ENCODE measurements at regions not wholly inside any gene's neighbourhood (a gene's known extent, or its start where the extent isn't known, plus 50 kb on each side); places are given as distances from the start of the nearest gene placed in this dataset.

DNA sequence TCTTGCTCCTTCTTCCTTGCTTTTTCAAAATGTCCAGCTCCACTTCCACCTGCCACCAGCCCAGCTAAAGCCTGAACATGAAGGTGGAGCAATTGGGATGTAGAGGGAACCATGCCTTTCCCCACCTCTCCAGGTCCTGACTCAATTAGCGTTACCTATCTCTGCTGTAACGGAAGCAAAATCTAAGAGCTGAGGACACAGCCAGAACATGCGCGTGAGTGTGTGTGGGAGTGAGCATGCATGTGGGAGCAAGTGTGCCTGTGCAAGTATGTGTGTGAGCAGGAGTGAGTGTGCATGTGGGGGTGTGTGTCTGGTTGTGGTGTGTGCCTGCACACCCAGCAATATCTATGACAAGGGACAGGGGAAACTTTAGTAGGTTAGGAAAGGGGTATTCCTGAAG is 364.5 kb downstream of the MID1IP1 start:
- H3K36me3 ChIP-seq (ENCODE audit: insufficient read depth, insufficient read length, low read length) = no peaks in the 10 kb centered on the region
- no peak for DNase-seq (ENCODE audit: low read depth, low spot score)

DNA sequence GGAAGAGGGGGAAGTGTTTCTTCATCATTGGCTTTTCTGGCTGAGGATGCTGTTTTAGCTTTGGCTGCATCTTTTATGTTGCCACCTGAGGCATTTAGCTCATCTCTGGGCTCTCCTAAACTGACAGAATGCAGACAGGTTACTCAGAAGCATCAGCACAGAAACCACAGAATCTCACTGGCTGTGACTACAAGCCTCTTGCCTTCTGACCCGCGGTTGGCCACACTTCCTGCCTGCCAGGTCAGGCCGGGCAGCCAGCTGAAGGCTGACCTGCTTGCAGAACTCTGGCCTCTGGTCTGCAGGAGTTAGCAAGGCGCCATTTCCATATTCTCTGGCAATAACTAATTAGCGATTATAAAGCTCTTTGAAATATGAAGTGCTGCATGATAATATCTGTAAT is 366.5 kb downstream of the MID1IP1 start:
- Histone ChIP-seq H3K4me1 (ENCODE audit: insufficient read depth, insufficient read length) (peaks cover 7% of the 10 kb centered on the region), H3K9ac (ENCODE audit: insufficient read length, low read depth) (no peak overlapping the region), H3K9me3 (ENCODE audit: insufficient read depth, low read length) (no peaks in the 10 kb centered on the region), H3K27me3 (ENCODE audit: insufficient read depth, insufficient read length) (peaks cover 2% of the 10 kb centered on the region), H3K4me3 (ENCODE audit: insufficient read length, low read depth) (no peak overlapping the region), H3K36me3 (ENCODE audit: insufficient read depth, insufficient read length, low read length) (no peaks in the 10 kb centered on the region)
- TF ChIP-seq ZNF274 (IDR thresholded peaks at IDR 0.05; ENCODE audit: low read depth, low read length) = no peak
- no peak for DNase-seq (ENCODE audit: low read depth, low spot score)

More for the DNA sequence above, 364.5 kb downstream of the MID1IP1 start:
- Histone ChIP-seq H3K4me1 (ENCODE audit: insufficient read depth, insufficient read length) (peaks cover 7% of the 10 kb centered on the region), H3K9me3 (ENCODE audit: insufficient read depth, low read length) (no peaks in the 10 kb centered on the region), H3K9ac (ENCODE audit: insufficient read length, low read depth) (no peak overlapping the region), H3K27me3 (ENCODE audit: insufficient read depth, insufficient read length) (peaks cover 2% of the 10 kb centered on the region), H3K4me3 (ENCODE audit: insufficient read length, low read depth) (no peak overlapping the region)
- TF ChIP-seq YY1 (IDR thresholded peaks at IDR 0.05; ENCODE audit: insufficient read depth, insufficient read length) = no peak

DNA sequence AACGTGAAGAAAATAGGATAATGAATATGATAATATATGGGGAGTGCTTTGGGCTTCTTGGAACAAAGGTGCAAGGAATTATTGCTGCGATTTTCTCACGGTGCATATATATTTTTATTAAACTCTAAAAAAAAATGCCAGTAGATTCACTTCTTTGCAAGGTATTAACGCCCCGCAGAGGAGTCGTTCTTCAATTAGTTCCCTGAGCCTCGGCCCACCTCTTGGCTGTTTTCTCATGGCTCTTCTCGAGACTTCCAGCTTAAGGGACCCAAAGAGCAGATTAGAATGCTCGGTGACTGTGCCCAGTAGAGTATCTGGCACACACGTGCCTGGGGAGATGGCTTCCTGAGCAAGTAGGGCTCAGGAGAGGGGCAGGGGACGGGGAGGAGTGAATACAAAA is 367.4 kb downstream of the MID1IP1 start:
- Histone ChIP-seq H3K4me3 (ENCODE audit: insufficient read length, low read depth) (no peak overlapping the region), H3K27me3 (ENCODE audit: insufficient read depth, insufficient read length) (no peaks in the 10 kb centered on the region), H3K36me3 (ENCODE audit: insufficient read depth, insufficient read length, low read length) (no peaks in the 10 kb centered on the region), H3K9me3 (ENCODE audit: insufficient read depth, low read length) (no peaks in the 10 kb centered on the region), H3K9ac (ENCODE audit: insufficient read length, low read depth) (no peak overlapping the region), H3K4me1 (ENCODE audit: insufficient read depth, insufficient read length) (peaks cover 7% of the 10 kb centered on the region)
- TF ChIP-seq ZNF274 (IDR thresholded peaks at IDR 0.05; ENCODE audit: low read depth, low read length) (no peak), YY1 (IDR thresholded peaks at IDR 0.05; ENCODE audit: insufficient read depth, insufficient read length) (no peak)
- no peak for DNase-seq (ENCODE audit: low read depth, low spot score)

DNA sequence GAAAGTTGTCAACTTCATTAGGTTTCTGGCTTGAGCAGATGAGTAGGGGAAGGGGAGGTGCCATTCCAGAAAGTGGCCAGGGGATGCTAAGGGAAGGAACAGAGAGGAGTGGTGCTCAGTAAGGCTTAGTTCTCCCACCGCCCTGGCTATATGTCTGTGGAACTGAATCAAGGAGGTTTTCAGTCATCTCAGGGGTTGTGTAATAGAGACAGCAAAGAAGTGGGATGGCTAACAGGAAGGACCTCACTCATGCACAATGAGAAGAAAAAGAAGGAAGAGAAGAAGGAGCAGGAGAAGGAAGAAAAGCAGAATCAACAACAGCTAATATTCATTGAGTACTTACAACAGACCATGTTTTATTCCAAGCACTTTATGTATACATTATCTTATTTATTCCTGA is 368.7 kb downstream of the MID1IP1 start:
- TF ChIP-seq ZNF274 (IDR thresholded peaks at IDR 0.05; ENCODE audit: low read depth, low read length) (no peak), SUZ12 (IDR thresholded peaks at IDR 0.05; ENCODE audit: extremely low read depth, insufficient read depth, insufficient read length) (no peak), YY1 (IDR thresholded peaks at IDR 0.05; ENCODE audit: insufficient read depth, insufficient read length) (no peak)
- Histone ChIP-seq H3K36me3 (ENCODE audit: insufficient read depth, insufficient read length, low read length) (no peaks in the 10 kb centered on the region), H3K4me1 (ENCODE audit: insufficient read depth, insufficient read length) (peaks cover 7% of the 10 kb centered on the region), H3K4me3 (ENCODE audit: insufficient read length, low read depth) (no peak overlapping the region), H3K27me3 (ENCODE audit: insufficient read depth, insufficient read length) (no peaks in the 10 kb centered on the region), H3K9ac (ENCODE audit: insufficient read length, low read depth) (no peak overlapping the region), H3K9me3 (ENCODE audit: insufficient read depth, low read length) (no peaks in the 10 kb centered on the region)
- no peak for DNase-seq (ENCODE audit: low read depth, low spot score)

DNA sequence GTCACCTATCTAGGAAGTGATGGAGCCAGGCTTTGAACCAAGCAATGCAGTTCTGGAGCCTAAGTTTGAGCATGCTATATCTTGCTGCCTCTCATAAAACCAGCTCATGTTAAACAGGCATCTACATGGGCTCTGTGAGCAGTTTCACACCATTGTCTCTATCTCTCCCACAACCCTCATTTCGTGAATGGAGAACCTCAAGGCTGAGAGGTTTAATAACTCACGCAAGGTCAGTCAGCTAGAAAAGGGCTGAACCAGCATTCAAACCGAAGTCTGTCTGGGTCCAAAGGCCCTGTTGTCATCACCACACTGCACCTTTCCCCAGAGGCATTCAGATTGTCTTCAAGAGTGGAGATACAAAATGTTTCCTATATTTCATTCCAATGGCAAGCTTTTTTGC is 369.2 kb downstream of the MID1IP1 start:
- Histone ChIP-seq H3K36me3 (ENCODE audit: insufficient read depth, insufficient read length, low read length) (no peaks in the 10 kb centered on the region), H3K4me3 (ENCODE audit: insufficient read length, low read depth) (no peak overlapping the region), H3K4me1 (ENCODE audit: insufficient read depth, insufficient read length) (peaks cover 7% of the 10 kb centered on the region), H3K9ac (ENCODE audit: insufficient read length, low read depth) (no peak overlapping the region), H3K27me3 (ENCODE audit: insufficient read depth, insufficient read length) (no peaks in the 10 kb centered on the region), H3K9me3 (ENCODE audit: insufficient read depth, low read length) (no peaks in the 10 kb centered on the region)
- TF ChIP-seq SUZ12 (IDR thresholded peaks at IDR 0.05; ENCODE audit: extremely low read depth, insufficient read depth, insufficient read length) (no peak), ZNF274 (IDR thresholded peaks at IDR 0.05; ENCODE audit: low read depth, low read length) (no peak), YY1 (IDR thresholded peaks at IDR 0.05; ENCODE audit: insufficient read depth, insufficient read length) (no peak)
- DNase-seq (ENCODE audit: low read depth, low spot score) = no peak

DNA sequence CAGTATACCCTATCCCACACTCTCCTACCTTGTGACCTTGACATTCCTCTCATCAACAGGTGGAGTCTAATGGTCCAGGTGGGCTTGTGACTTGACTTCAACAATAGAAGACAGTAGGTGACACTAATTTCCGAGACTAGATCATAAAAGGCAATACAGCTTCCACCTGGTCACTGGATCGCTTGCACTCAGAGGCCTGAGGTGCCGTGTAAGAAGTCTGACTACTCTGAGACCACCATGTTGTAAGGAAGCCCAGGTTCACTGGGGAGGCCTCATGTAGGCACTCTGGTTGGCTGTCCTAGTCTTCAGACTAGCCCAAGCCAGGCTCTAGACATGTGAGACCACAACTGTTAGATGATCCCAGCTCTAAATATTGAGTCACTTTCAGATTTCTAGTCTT is 370.4 kb downstream of the MID1IP1 start:
- no peak for TF ChIP-seq ZNF274 (IDR thresholded peaks at IDR 0.05; ENCODE audit: low read depth, low read length)
- no peak for TF ChIP-seq SUZ12 (IDR thresholded peaks at IDR 0.05; ENCODE audit: extremely low read depth, insufficient read depth, insufficient read length)
- DNase-seq (ENCODE audit: low read depth, low spot score) = no peak
- no peaks in the 10 kb centered on the region for H3K9me3 ChIP-seq (ENCODE audit: insufficient read depth, low read length)
- H3K27me3 ChIP-seq (ENCODE audit: insufficient read depth, insufficient read length) = no peaks in the 10 kb centered on the region
- peaks cover 6% of the 10 kb centered on the region for H3K4me1 ChIP-seq (ENCODE audit: insufficient read depth, insufficient read length)
- no peaks in the 10 kb centered on the region for H3K36me3 ChIP-seq (ENCODE audit: insufficient read depth, insufficient read length, low read length)
- no peak overlapping the region for H3K9ac ChIP-seq (ENCODE audit: insufficient read length, low read depth)
- H3K4me3 ChIP-seq (ENCODE audit: insufficient read length, low read depth) = no peak overlapping the region

DNA sequence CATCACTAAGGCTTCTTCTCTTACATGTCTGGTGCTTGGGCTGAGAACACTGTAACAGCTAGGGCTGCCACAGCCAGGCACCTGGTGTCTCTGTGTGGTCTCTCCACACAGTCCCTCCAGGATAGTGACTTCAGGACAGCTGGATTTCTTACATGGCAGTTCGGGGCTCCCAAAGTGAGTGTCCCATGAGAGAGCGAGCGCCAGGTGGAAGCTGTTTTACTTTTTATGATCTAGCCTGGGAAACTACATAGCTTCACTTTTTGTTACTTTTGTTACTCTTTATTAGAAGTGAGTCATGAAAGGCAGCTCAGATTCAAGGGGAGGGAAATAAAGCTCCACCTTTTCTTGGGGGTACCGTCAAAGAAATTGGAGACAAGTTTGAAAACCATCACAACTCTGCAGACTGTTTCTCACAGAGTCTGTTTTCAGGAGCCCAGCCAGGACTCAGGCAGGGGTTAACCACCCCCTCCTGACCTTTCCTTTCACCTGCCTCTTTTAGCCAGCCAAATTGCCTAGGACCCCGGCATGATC is 373.0 kb downstream of the MID1IP1 start:
- Histone ChIP-seq H3K4me1 (ENCODE audit: insufficient read depth, insufficient read length) (no peaks in the 10 kb centered on the region), H3K9ac (ENCODE audit: insufficient read length, low read depth) (no peak overlapping the region), H3K27me3 (ENCODE audit: insufficient read depth, insufficient read length) (no peaks in the 10 kb centered on the region), H3K9me3 (ENCODE audit: insufficient read depth, low read length) (no peaks in the 10 kb centered on the region), H3K36me3 (ENCODE audit: insufficient read depth, insufficient read length, low read length) (no peaks in the 10 kb centered on the region), H3K4me3 (ENCODE audit: insufficient read length, low read depth) (no peak overlapping the region)
- DNase-seq (ENCODE audit: low read depth, low spot score) = no peak
- TF ChIP-seq YY1 (IDR thresholded peaks at IDR 0.05; ENCODE audit: insufficient read depth, insufficient read length) (no peak), ZNF274 (IDR thresholded peaks at IDR 0.05; ENCODE audit: low read depth, low read length) (no peak), SUZ12 (IDR thresholded peaks at IDR 0.05; ENCODE audit: extremely low read depth, insufficient read depth, insufficient read length) (no peak)

DNA sequence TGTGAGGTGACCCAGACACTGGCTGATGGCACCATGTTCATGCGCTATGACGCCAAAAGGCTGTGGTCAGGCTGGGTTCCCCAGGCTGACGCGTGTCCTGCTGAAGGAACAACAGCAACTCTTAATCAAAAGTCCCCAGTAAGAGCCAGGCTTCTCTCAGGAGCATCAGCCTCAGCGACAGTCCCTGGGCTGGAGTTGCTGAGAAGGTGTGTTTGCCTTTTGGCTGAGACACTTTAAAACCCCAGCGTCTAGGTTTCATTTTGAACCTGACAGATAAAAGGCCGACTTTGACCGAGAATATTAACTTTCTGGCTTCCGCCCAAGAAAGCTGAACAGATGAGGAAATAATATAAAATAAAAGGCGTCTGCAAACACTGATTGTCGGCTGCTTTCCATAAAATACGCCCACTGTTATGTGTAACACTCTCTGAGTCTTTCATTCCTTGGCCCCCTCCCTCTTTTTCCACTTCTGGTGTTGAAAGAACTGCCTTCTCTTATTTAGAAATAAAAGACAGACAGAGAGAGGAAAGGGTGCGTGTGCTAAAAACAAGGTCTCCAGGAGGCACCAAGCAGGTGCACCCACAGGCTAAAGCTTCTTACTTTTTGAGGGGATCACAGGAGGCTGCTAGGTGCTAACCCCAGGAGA is 373.6 kb downstream of the MID1IP1 start:
- no peaks in the 10 kb centered on the region for H3K27me3 ChIP-seq (ENCODE audit: insufficient read depth, insufficient read length)
- H3K9me3 ChIP-seq (ENCODE audit: insufficient read depth, low read length) = no peaks in the 10 kb centered on the region
- TF ChIP-seq YY1 (IDR thresholded peaks at IDR 0.05; ENCODE audit: insufficient read depth, insufficient read length) = no peak
- TF ChIP-seq ZNF274 (IDR thresholded peaks at IDR 0.05; ENCODE audit: low read depth, low read length) = no peak
- no peak for TF ChIP-seq SUZ12 (IDR thresholded peaks at IDR 0.05; ENCODE audit: extremely low read depth, insufficient read depth, insufficient read length)
- no peaks in the 10 kb centered on the region for H3K4me1 ChIP-seq (ENCODE audit: insufficient read depth, insufficient read length)
- no peak overlapping the region for H3K9ac ChIP-seq (ENCODE audit: insufficient read length, low read depth)
- H3K36me3 ChIP-seq (ENCODE audit: insufficient read depth, insufficient read length, low read length) = no peaks in the 10 kb centered on the region
- no peak for DNase-seq (ENCODE audit: low read depth, low spot score)
- no peak overlapping the region for H3K4me3 ChIP-seq (ENCODE audit: insufficient read length, low read depth)

Data from NT2/D1 (cell line).